Chondrocyte (in vitro differentiated cells): ENCODE measurements at regions not wholly inside any gene's neighbourhood (a gene's known extent, or its start where the extent isn't known, plus 50 kb on each side); places are given as distances from the start of the nearest gene placed in this dataset.

Experiments
- DNase-seq: peaks from one replicate; pipeline ENCODE4 v3.0.0; 2021; ENCODE audit warnings: mixed read lengths, low spot score
- H3K27ac Mint-ChIP-seq: one replicate; pipeline ENCODE4 v1.8.0; 2021; ENCODE audit warnings: mild to moderate bottlenecking, moderate library complexity, mixed read lengths; ENCODE audit not compliant: unreplicated experiment
- H3K27me3 Mint-ChIP-seq: 2 replicates; pipeline ENCODE4 v1.8.0; 2021; ENCODE audit warnings: low read depth, mixed read lengths
- H3K36me3 Mint-ChIP-seq: 2 replicates; pipeline ENCODE4 v1.8.0; 2021; ENCODE audit warnings: low read depth, mixed read lengths
- H3K4me1 Mint-ChIP-seq: 2 replicates; pipeline ENCODE4 v1.8.0; 2021; ENCODE audit warnings: low read depth, mild to moderate bottlenecking, mixed read lengths
- H3K4me3 Mint-ChIP-seq: one replicate; pipeline ENCODE4 v1.8.0; 2021; ENCODE audit warnings: mild to moderate bottlenecking, moderate library complexity, mixed read lengths; ENCODE audit not compliant: unreplicated experiment
- H3K9me3 Mint-ChIP-seq: 2 replicates; pipeline ENCODE4 v1.8.0; 2021; ENCODE audit warnings: low read depth, mixed read lengths
- TF ChIP-seq, protein P1 (sequence below): fragments of 200-600 bp; sonication (generic); IDR thresholded peaks from 2 replicates; pipeline ENCODE4 v1.5.0; 2021; ENCODE audit warnings: antibody characterized with exemption, mild to moderate bottlenecking, moderate library complexity

- H3K27ac Mint-ChIP-seq = no peak overlapping the region
- no peaks in the 10 kb centered on the region for H3K4me1 Mint-ChIP-seq
- H3K4me3 Mint-ChIP-seq = no peak overlapping the region
- H3K36me3 Mint-ChIP-seq = no peaks in the 10 kb centered on the region
- peaks cover 11% of the 10 kb centered on the region for H3K9me3 Mint-ChIP-seq
- TF ChIP-seq, protein P1, sequence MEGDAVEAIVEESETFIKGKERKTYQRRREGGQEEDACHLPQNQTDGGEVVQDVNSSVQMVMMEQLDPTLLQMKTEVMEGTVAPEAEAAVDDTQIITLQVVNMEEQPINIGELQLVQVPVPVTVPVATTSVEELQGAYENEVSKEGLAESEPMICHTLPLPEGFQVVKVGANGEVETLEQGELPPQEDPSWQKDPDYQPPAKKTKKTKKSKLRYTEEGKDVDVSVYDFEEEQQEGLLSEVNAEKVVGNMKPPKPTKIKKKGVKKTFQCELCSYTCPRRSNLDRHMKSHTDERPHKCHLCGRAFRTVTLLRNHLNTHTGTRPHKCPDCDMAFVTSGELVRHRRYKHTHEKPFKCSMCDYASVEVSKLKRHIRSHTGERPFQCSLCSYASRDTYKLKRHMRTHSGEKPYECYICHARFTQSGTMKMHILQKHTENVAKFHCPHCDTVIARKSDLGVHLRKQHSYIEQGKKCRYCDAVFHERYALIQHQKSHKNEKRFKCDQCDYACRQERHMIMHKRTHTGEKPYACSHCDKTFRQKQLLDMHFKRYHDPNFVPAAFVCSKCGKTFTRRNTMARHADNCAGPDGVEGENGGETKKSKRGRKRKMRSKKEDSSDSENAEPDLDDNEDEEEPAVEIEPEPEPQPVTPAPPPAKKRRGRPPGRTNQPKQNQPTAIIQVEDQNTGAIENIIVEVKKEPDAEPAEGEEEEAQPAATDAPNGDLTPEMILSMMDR = no peak
- no peak for DNase-seq
- no peaks in the 10 kb centered on the region for H3K27me3 Mint-ChIP-seq
Measured at GRCh38 chrX:64097891-64098290, 107.6 kb downstream of the AMER1 start.

- Mint-ChIP-seq H3K4me3 (no peak overlapping the region), H3K4me1 (no peaks in the 10 kb centered on the region), H3K9me3 (peaks cover 17% of the 10 kb centered on the region), H3K27me3 (no peaks in the 10 kb centered on the region), H3K27ac (no peak overlapping the region), H3K36me3 (peaks cover 2% of the 10 kb centered on the region)
- no peak for DNase-seq
- TF ChIP-seq, protein P1 = peak; percentile 77
Measured at GRCh38 chrX:64093761-64094160, 111.7 kb downstream of the AMER1 start.
